GM23248 (cell line): ENCODE measurements at regions not wholly inside any gene's neighbourhood (a gene's known extent, or its start where the extent isn't known, plus 50 kb on each side); places are given as distances from the start of the nearest gene placed in this dataset.

Experiments used
- DNase-seq: peaks from one replicate; pipeline ENCODE4 v3.0.0-alpha.2; 2015
- H2AFZ ChIP-seq: fragments of 200-600 bp; sonication (generic); 2 replicates; pipeline ENCODE4 v1.6.1; 2016; ENCODE audit warnings: antibody characterized with exemption
- H3F3A ChIP-seq: fragments of 200-600 bp; sonication (generic); 2 replicates; pipeline ENCODE4 v1.6.1; 2016; ENCODE audit warnings: mild to moderate bottlenecking, antibody characterized with exemption, mixed run types; ENCODE audit not compliant: insufficient read depth
- H3K27ac ChIP-seq: fragments of 200-600 bp; sonication (generic); 2 replicates; pipeline ENCODE4 v1.5.1; 2016; ENCODE audit warnings: mild to moderate bottlenecking
- H3K27me3 ChIP-seq: fragments of 200-600 bp; sonication (generic); replicated peaks from 2 replicates; pipeline ENCODE4 v1.6.1; 2016; ENCODE audit warnings: mild to moderate bottlenecking; ENCODE audit not compliant: insufficient read depth
- H3K36me3 ChIP-seq: fragments of 200-600 bp; sonication (generic); 2 replicates; pipeline ENCODE4 v1.6.1; 2016; ENCODE audit warnings: low read depth, mild to moderate bottlenecking
- H3K4me1 ChIP-seq: fragments of 200-600 bp; sonication (generic); 2 replicates; pipeline ENCODE4 v1.6.1; 2016; ENCODE audit warnings: mild to moderate bottlenecking; ENCODE audit not compliant: insufficient read depth
- H3K4me2 ChIP-seq: fragments of 200-600 bp; sonication (generic); one replicate; pipeline ENCODE4 v1.6.1; 2016; ENCODE audit warnings: mild to moderate bottlenecking; ENCODE audit not compliant: unreplicated experiment
- H3K4me3 ChIP-seq: fragments of 200-600 bp; sonication (generic); 2 replicates; pipeline ENCODE4 v1.5.1; 2016; ENCODE audit warnings: mild to moderate bottlenecking
- H3K79me2 ChIP-seq: fragments of 200-600 bp; sonication (generic); 2 replicates; pipeline ENCODE4 v1.6.1; 2016; ENCODE audit warnings: mild to moderate bottlenecking; ENCODE audit not compliant: insufficient read depth
- H3K9ac ChIP-seq: fragments of 200-600 bp; sonication (generic); 2 replicates; pipeline ENCODE4 v1.6.1; 2016; ENCODE audit warnings: mild to moderate bottlenecking
- H3K9me2 ChIP-seq: fragments of 200-600 bp; sonication (generic); 2 replicates; pipeline ENCODE4 v1.6.1; 2016; ENCODE audit warnings: mixed run types, mild to moderate bottlenecking, moderate library complexity; ENCODE audit not compliant: insufficient read depth
- H3K9me3 ChIP-seq: fragments of 200-600 bp; sonication (generic); one replicate; pipeline ENCODE4 v1.6.1; 2017; ENCODE audit warnings: low read depth
- H4K20me1 ChIP-seq: fragments of 200-600 bp; sonication (generic); 2 replicates; pipeline ENCODE4 v1.6.0; 2016; ENCODE audit not compliant: insufficient read depth
- EZH2 ChIP-seq: fragments of 200-600 bp; sonication (generic); IDR thresholded peaks from 2 replicates; pipeline ENCODE4 v1.6.1; 2018; ENCODE audit warnings: antibody characterized with exemption, mild to moderate bottlenecking; ENCODE audit not compliant: insufficient read depth, poor library complexity, severe bottlenecking
- EZH2phosphoT487 ChIP-seq: fragments of 200-600 bp; sonication (generic); IDR thresholded peaks from 2 replicates; pipeline ENCODE4 v1.6.1; 2018; ENCODE audit warnings: antibody characterized with exemption, moderate library complexity, mild to moderate bottlenecking, low read depth; ENCODE audit not compliant: insufficient read depth
- WGBS, 2 experiments: methylation state at CpG; one replicate each; pipeline ENCODE4 v1.1.6; 2015 to 2017; ENCODE audit warnings: low lambda C conversion rate in 2 of 2, low coverage in 1 of 2; ENCODE audit errors: missing lambda C conversion rate in 2 of 2; 5-methylcytosine and 5-hydroxymethylcytosine counted together
- in situ Hi-C: fragments of 300-500 bp; cut with MboI; formaldehyde crosslinking; loops from 2 replicates; pipeline ENCODE4 v1.15.0; 2020

GRCh38 chr13:53123536-53123935 lies 94.9 kb downstream of the OLFM4 start:
- Histone ChIP-seq H3K79me2 (no peaks in the 10 kb centered on the region), H3K9me2 (no peaks in the 10 kb centered on the region), H3K27ac (no peak overlapping the region), H3K36me3 (no peaks in the 10 kb centered on the region), H3K9me3 (no peaks in the 10 kb centered on the region), H3K4me2 (no peak overlapping the region), H3K4me3 (no peak overlapping the region), H2AFZ (no peak overlapping the region), H3K4me1 (no peaks in the 10 kb centered on the region), H3K9ac (no peak overlapping the region), H4K20me1 (no peaks in the 10 kb centered on the region), H3F3A (no peaks in the 10 kb centered on the region), H3K27me3 (no peaks in the 10 kb centered on the region)
- TF ChIP-seq EZH2phosphoT487 = no peak
- TF ChIP-seq EZH2 = no peak
- no peak for DNase-seq
- in situ Hi-C loops = no loop called here
- 26 to 27% methylated on average over 3 of the region's 3 CpGs for WGBS, 2 experiments

GRCh38 chr13:53124623-53125022 lies 96.0 kb downstream of the OLFM4 start:
- DNase-seq = no peak
- Histone ChIP-seq H3K27ac (no peak overlapping the region), H3F3A (no peaks in the 10 kb centered on the region), H4K20me1 (no peaks in the 10 kb centered on the region), H3K9ac (no peak overlapping the region), H3K4me3 (no peak overlapping the region), H2AFZ (no peak overlapping the region), H3K9me2 (no peaks in the 10 kb centered on the region), H3K79me2 (no peaks in the 10 kb centered on the region), H3K4me2 (no peak overlapping the region), H3K9me3 (no peaks in the 10 kb centered on the region), H3K36me3 (no peaks in the 10 kb centered on the region), H3K27me3 (no peaks in the 10 kb centered on the region), H3K4me1 (no peaks in the 10 kb centered on the region)
- 43 to 45% methylated on average over 3 of the region's 3 CpGs for WGBS, 2 experiments
- no peak for TF ChIP-seq EZH2
- TF ChIP-seq EZH2phosphoT487 = no peak
- in situ Hi-C loops = no loop called here

GRCh38 chr13:53126841-53127245 lies 98.2 kb downstream of the OLFM4 start:
- TF ChIP-seq EZH2phosphoT487 (no peak), EZH2 (no peak)
- 0 to 5% methylated on average over 1 of the region's 1 CpG for WGBS, 2 experiments
- Histone ChIP-seq H3K9me3 (no peaks in the 10 kb centered on the region), H2AFZ (no peak overlapping the region), H4K20me1 (no peaks in the 10 kb centered on the region), H3K9me2 (no peaks in the 10 kb centered on the region), H3K27me3 (no peaks in the 10 kb centered on the region), H3K27ac (no peak overlapping the region), H3K79me2 (no peaks in the 10 kb centered on the region), H3K36me3 (no peaks in the 10 kb centered on the region), H3K4me2 (no peak overlapping the region), H3K4me1 (no peaks in the 10 kb centered on the region), H3K4me3 (no peak overlapping the region), H3F3A (no peaks in the 10 kb centered on the region), H3K9ac (no peak overlapping the region)
- peak; percentile 7 for DNase-seq
- in situ Hi-C loops = no loop called here

- no peaks in the 10 kb centered on the region for H3K4me1 ChIP-seq
- H4K20me1 ChIP-seq = no peaks in the 10 kb centered on the region
- H3K4me3 ChIP-seq = no peak overlapping the region
- no peak overlapping the region for H2AFZ ChIP-seq
- H3K9ac ChIP-seq = no peak overlapping the region
- H3K36me3 ChIP-seq = no peaks in the 10 kb centered on the region
- no peaks in the 10 kb centered on the region for H3K27me3 ChIP-seq
- H3K9me3 ChIP-seq = no peaks in the 10 kb centered on the region
- no peak overlapping the region for H3K27ac ChIP-seq
- no peak for TF ChIP-seq EZH2
- no peak for TF ChIP-seq EZH2phosphoT487
- DNase-seq = no peak
- no peaks in the 10 kb centered on the region for H3K79me2 ChIP-seq
- H3K4me2 ChIP-seq = no peak overlapping the region
- in situ Hi-C loops = no loop called here
- no peaks in the 10 kb centered on the region for H3F3A ChIP-seq
- 10 to 13% methylated on average over 2 of the region's 2 CpGs for WGBS, 2 experiments
- H3K9me2 ChIP-seq = no peaks in the 10 kb centered on the region
Observed at GRCh38 chr13:53127373-53127772, 98.8 kb downstream of the OLFM4 start.

- Histone ChIP-seq H3K27me3 (no peaks in the 10 kb centered on the region), H3K9me3 (no peaks in the 10 kb centered on the region), H3K79me2 (no peaks in the 10 kb centered on the region), H3K4me3 (no peak overlapping the region), H4K20me1 (no peaks in the 10 kb centered on the region), H3K4me2 (no peak overlapping the region), H3F3A (no peaks in the 10 kb centered on the region), H3K4me1 (no peaks in the 10 kb centered on the region), H3K9me2 (no peaks in the 10 kb centered on the region), H3K27ac (no peak overlapping the region), H3K36me3 (no peaks in the 10 kb centered on the region), H3K9ac (no peak overlapping the region), H2AFZ (no peak overlapping the region)
- DNase-seq = no peak
- TF ChIP-seq EZH2 = no peak
- TF ChIP-seq EZH2phosphoT487 = no peak
- WGBS, 2 experiments = 20 to 23% methylated on average over 2 of the region's 2 CpGs
- in situ Hi-C loops = no loop called here
Observed at GRCh38 chr13:53129864-53130393, 101.3 kb downstream of the OLFM4 start.
